ENCODE measurements at regions not wholly inside any gene's neighbourhood (a gene's known extent, or its start where the extent isn't known, plus 50 kb on each side); places are given as distances from the start of the nearest gene placed in this dataset.

DNA sequence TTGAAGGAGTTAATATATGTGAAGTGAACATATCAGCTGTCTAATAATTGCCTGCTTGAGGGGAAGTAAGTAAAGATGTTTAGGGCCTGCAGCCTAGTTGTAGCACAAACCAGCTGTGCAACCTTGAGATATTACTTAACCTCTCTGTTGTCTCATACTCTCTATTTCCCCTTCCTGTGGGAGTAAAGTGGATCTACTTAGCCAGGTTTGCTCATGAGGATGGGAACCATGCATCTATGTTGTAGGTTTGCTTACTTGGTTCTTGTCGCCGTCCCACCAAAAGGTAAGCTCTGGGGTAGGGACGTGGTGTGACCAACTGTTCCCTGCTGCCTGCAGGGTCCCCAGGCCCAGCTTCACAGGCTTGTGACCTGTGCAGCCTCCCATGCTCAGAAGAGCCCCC lies 362.7 kb upstream of the SULF2 start:
- TF ChIP-seq, protein P1, sequence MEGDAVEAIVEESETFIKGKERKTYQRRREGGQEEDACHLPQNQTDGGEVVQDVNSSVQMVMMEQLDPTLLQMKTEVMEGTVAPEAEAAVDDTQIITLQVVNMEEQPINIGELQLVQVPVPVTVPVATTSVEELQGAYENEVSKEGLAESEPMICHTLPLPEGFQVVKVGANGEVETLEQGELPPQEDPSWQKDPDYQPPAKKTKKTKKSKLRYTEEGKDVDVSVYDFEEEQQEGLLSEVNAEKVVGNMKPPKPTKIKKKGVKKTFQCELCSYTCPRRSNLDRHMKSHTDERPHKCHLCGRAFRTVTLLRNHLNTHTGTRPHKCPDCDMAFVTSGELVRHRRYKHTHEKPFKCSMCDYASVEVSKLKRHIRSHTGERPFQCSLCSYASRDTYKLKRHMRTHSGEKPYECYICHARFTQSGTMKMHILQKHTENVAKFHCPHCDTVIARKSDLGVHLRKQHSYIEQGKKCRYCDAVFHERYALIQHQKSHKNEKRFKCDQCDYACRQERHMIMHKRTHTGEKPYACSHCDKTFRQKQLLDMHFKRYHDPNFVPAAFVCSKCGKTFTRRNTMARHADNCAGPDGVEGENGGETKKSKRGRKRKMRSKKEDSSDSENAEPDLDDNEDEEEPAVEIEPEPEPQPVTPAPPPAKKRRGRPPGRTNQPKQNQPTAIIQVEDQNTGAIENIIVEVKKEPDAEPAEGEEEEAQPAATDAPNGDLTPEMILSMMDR (conservative IDR thresholded peaks at IDR 0.05; ENCODE audit: low read length): no peak
- TF ChIP-seq EZH2phosphoT487 (IDR thresholded peaks at IDR 0.05; ENCODE audit: borderline replicate concordance): no peak
